ENCODE measurements at regions not wholly inside any gene's neighbourhood (a gene's known extent, or its start where the extent isn't known, plus 50 kb on each side); places are given as distances from the start of the nearest gene placed in this dataset.

- H3K36me3 ChIP-seq (ENCODE audit: control insufficient read depth, insufficient read depth, low read length): no peaks in the 10 kb centered on the region
- no peaks in the 10 kb centered on the region for H3K27me3 ChIP-seq (replicated peaks; ENCODE audit: control insufficient read depth, insufficient read depth, low read length)
- peaks cover 17% of the 10 kb centered on the region for H3K4me1 Mint-ChIP-seq (ENCODE audit: low read depth, unreplicated experiment)
- H3K27ac Mint-ChIP-seq (ENCODE audit: unreplicated experiment): peak overlapping the region; percentile 79
- no peak for DNase-seq
- peaks cover 6% of the 10 kb centered on the region for H3K36me3 Mint-ChIP-seq (ENCODE audit: insufficient read depth, unreplicated experiment)
- TF ChIP-seq CTCF (IDR thresholded peaks at IDR 0.05; ENCODE audit: insufficient read depth in 1 of 2, low read depth in 1 of 2, low read length in 1 of 2, severe bottlenecking in 1 of 2, unreplicated experiment in 1 of 2): no peak
- H3K9me3 ChIP-seq: no peaks in the 10 kb centered on the region
- POLR2A ChIA-PET: no interaction called here
- H3K4me3 ChIP-seq (ENCODE audit: low read depth, low read length): no peak overlapping the region
- H3K4me3 Mint-ChIP-seq (ENCODE audit: unreplicated experiment): no peak overlapping the region
- CTCF ChIA-PET: no interaction called here
- no peaks in the 10 kb centered on the region for H3K27me3 Mint-ChIP-seq (ENCODE audit: insufficient read depth, unreplicated experiment)
- peaks cover 22% of the 10 kb centered on the region for H3K4me1 ChIP-seq
- intact Hi-C loops (cut with micrococcal nuclease; ENCODE audit: unreplicated experiment): loop anchor here (5.0 kb wide), 1 partner anchor 80 kb away; no protein-coding TSS in a partner anchor
- no peaks in the 10 kb centered on the region for H3K9me3 Mint-ChIP-seq (ENCODE audit: unreplicated experiment)
- BruUV-seq (replicated peaks): no TSS peak
These were observed 82.7 kb upstream of the ARHGAP28 start for GRCh38 chr18:6646801-6647200.

- H3K27me3 Mint-ChIP-seq (ENCODE audit: insufficient read depth, unreplicated experiment): no peaks in the 10 kb centered on the region
- peaks cover 6% of the 10 kb centered on the region for H3K36me3 Mint-ChIP-seq (ENCODE audit: insufficient read depth, unreplicated experiment)
- Histone ChIP-seq H3K36me3 (ENCODE audit: control insufficient read depth, insufficient read depth, low read length) (no peaks in the 10 kb centered on the region), H3K9me3 (no peaks in the 10 kb centered on the region), H3K4me1 (peaks cover 22% of the 10 kb centered on the region), H3K27me3 (replicated peaks; ENCODE audit: control insufficient read depth, insufficient read depth, low read length) (no peaks in the 10 kb centered on the region), H3K4me3 (ENCODE audit: low read depth, low read length) (no peak overlapping the region)
- POLR2A ChIA-PET: no interaction called here
- intact Hi-C loops (cut with micrococcal nuclease; ENCODE audit: unreplicated experiment): loop anchor here (5.0 kb wide), 1 partner anchor 81 kb away; no protein-coding TSS in a partner anchor
- BruUV-seq (replicated peaks): no TSS peak
- CTCF ChIA-PET: no interaction called here
- no peak overlapping the region for H3K27ac Mint-ChIP-seq (ENCODE audit: unreplicated experiment)
- no peak for TF ChIP-seq CTCF (IDR thresholded peaks at IDR 0.05; ENCODE audit: insufficient read depth in 1 of 2, low read depth in 1 of 2, low read length in 1 of 2, severe bottlenecking in 1 of 2, unreplicated experiment in 1 of 2)
- H3K9me3 Mint-ChIP-seq (ENCODE audit: unreplicated experiment): no peaks in the 10 kb centered on the region
- H3K4me3 Mint-ChIP-seq (ENCODE audit: unreplicated experiment): no peak overlapping the region
- no peak for DNase-seq
- H3K4me1 Mint-ChIP-seq (ENCODE audit: low read depth, unreplicated experiment): peaks cover 17% of the 10 kb centered on the region
These were observed 80.9 kb upstream of the ARHGAP28 start for GRCh38 chr18:6648581-6648980.

GRCh38 chr18:6649421-6650126 is 79.9 kb upstream of the ARHGAP28 start:
- Histone ChIP-seq H3K4me3 (ENCODE audit: low read depth, low read length) (no peak overlapping the region), H3K9me3 (no peaks in the 10 kb centered on the region), H3K4me1 (peaks cover 22% of the 10 kb centered on the region), H3K27me3 (replicated peaks; ENCODE audit: control insufficient read depth, insufficient read depth, low read length) (no peaks in the 10 kb centered on the region), H3K36me3 (ENCODE audit: control insufficient read depth, insufficient read depth, low read length) (no peaks in the 10 kb centered on the region)
- Mint-ChIP-seq H3K4me1 (ENCODE audit: low read depth, unreplicated experiment) (peaks cover 17% of the 10 kb centered on the region), H3K27me3 (ENCODE audit: insufficient read depth, unreplicated experiment) (no peaks in the 10 kb centered on the region), H3K36me3 (ENCODE audit: insufficient read depth, unreplicated experiment) (peaks cover 6% of the 10 kb centered on the region), H3K9me3 (ENCODE audit: unreplicated experiment) (no peaks in the 10 kb centered on the region), H3K4me3 (ENCODE audit: unreplicated experiment) (no peak overlapping the region), H3K27ac (ENCODE audit: unreplicated experiment) (no peak overlapping the region)
- BruUV-seq (replicated peaks): no TSS peak
- POLR2A ChIA-PET: no interaction called here
- TF ChIP-seq CTCF (IDR thresholded peaks at IDR 0.05; ENCODE audit: insufficient read depth in 1 of 2, low read depth in 1 of 2, low read length in 1 of 2, severe bottlenecking in 1 of 2, unreplicated experiment in 1 of 2): no peak
- CTCF ChIA-PET: no interaction called here
- no peak for DNase-seq
- intact Hi-C loops (cut with micrococcal nuclease; ENCODE audit: unreplicated experiment): loop anchor here (5.0 kb wide), 1 partner anchor 82 kb away; no protein-coding TSS in a partner anchor

Measured in Caco-2 (cell line).